GM19351 (cell line): ENCODE measurements at regions not wholly inside any gene's neighbourhood (a gene's known extent, or its start where the extent isn't known, plus 50 kb on each side); places are given as distances from the start of the nearest gene placed in this dataset.
A peak's percentile ranks its signal among the peaks of the same experiment; 100 is the strongest.

Experiments
- ATAC-seq: cut with Tn5 transposase; IDR thresholded peaks from one replicate; pipeline ENCODE4 v1.9.1; 2021; ENCODE audit warnings: mild to moderate bottlenecking, moderate library complexity; ENCODE audit not compliant: unreplicated experiment

DNA sequence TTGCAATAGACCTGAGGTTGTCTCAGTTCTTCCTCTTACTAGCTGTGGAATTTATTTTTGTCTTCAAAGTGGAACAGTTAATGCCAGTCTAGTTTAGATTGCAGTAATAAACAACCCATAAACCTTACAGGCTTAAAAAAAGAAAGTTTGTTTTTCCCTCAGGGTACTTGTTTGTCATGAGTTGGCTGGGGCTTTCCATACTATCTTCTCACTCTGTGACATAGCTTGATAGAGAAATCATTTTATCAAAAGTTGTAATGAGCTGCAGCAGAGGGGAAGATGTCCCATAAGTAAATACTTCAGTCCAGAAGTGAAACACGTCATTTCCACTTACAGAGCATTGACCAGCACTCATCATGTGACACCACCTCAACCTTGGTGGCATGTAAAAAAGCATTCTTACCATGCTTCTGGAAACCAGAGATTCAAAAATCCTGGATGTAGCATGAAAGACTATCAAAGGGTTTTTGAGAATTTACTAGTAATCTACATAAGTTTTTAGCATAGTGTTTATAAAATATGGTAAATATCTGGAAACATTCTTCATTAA, 62.8 kb upstream of the COL11A1 start:
- no peak for ATAC-seq

DNA sequence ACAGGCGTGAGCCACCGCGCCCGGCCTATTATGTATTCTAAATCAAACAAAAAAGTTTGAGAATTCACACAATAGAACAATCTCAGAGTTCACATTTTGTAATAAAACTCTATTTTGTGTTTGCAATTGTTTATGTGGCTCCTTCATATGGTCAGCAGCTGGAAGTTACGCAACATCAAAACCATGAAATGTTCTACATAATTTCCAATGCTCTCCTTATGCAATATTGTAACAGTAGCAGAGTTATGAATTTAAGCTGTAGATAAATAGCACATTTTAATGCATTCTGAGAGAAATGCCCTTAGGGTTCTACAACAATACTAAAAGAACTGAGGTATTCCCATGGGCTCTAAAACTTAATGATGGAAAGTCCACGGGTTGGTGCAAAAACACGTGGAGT, 62.3 kb upstream of the COL11A1 start:
- no peak for ATAC-seq

DNA sequence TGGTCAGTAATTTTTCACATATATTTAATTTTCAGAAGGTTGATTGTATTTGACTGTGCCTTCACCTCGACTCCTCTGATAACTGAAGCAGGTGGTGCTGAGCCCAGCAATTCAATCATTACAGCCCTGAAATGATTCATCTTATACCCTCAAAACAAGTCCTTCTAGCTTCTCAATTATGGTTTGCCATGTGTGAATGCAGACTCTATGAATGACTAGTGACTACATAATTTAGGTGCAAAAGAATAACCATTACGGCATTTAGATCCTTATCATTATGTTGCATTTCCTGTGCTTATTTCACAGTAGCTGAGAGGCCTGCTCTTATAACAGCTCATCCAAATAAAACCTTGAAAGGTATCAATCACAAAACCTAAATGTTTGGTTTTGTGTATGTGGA, 54.0 kb upstream of the COL11A1 start:
- ATAC-seq: peak; percentile 59

DNA sequence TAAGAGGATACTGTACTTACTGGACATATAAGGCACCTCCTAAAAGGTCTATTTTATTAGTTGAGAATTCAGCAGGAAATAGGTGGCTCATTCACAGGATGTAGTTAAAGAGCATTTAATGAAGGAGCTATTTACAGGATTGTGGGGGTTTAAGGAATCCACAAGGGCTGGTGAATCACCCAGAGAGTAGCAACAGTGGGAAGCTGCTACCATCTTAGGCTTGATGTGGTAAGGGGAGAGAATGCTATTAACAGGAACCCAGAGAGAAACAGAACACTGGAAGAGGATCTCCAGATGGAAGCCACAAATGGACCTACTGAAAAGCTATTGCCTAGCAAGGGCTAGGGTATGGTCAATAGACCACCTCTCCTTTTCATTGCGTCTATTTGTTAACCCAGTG, 52.0 kb upstream of the COL11A1 start:
- no peak for ATAC-seq
